Pons (tissue), 1 donor: ENCODE measurements at regions not wholly inside any gene's neighbourhood (a gene's known extent, or its start where the extent isn't known, plus 50 kb on each side); places are given as distances from the start of the nearest gene placed in this dataset.
"Not testable (repeated sequence)": the region's sequence is repeated elsewhere in the genome, so short reads cannot be mapped to it uniquely, and the experiment has no call there.

Source experiments
- DNase-seq: peaks from one replicate; pipeline ENCODE4 v3.0.0-alpha.2; 2016; ENCODE audit warnings: low spot score

DNA sequence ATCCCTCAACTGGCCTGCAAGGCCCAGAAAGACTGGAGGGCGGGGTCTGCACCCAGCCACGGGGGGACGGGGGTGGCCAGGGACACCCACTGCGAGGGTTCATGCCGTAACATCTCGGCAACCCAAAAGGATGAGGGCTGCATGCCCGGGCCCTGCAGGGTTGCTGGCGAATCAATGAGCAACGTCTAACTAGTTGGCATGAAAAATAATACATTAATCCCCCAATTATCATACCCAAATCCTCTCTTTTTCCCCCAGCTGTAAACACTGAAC is 232.2 kb downstream of the TUBA3C start:
- DNase-seq: no peak

DNA sequence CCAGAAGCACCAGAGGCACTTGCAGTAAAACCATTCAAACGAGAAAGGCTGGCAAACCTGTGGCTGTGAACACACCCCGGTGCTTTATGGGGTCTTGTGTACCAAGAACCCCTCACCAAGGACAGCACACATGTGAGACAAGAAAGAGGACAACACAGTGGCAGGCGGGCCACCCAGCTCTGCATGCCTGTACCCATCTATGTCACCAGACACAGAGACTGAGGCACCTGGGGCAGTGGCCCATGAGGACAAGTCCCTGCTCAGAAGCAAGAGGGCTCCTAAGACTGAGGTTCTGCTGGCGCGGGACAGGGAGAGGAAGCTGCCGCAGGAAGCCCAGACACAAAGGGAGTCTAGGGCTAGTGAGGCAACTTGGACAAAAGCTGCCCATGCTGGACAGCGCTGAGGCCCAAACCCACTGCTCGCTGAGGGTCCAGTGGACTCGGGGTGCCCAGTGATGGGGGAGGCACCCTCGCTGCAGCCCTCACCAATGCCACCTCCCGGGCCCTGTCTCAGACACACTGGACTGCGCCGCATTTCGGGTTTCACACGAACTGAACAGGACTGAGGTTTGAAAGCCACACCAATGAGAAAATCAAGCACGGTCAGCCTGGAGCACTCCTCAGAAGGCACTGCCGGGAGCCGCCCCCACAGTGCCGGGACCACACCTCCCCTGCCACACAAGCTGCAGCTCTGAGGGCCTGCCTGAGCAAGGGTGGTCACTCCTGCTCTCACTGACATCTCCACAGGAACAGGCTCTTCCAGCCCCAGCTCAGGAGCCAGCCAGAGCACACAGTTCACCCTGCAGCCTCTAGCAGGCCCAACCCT is 232.7 kb downstream of the TUBA3C start:
- no peak for DNase-seq

DNA sequence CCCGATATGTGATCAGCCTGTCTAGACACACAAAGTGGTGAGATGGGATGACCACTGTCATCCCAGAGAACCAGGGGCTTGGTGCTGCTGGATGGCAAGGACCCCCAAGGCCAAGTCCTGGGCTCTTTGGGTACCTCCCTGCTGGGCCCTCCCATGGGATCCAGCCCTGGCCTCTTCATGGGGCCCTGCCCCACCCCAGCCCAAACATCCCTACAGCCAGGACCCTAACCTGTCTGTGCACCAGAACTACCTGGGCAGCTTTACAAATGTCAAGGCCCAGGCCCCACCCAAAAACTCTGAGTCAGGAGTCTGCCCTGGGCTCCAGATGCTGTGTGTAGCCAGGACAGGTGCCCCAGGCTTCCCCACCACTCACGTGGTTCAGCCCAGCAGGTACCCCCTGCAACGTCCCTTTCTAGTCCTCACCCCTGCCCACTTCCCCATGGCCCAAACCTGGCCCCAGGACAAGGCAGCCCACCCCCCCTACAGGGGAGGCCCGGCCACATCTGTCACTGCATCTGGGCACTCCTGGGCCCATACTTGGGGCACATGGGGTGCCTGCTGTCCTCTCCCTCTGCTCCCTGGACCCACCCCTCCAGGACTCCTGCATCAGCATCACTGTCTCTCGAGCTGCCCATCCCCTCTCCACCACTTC is 233.5 kb downstream of the TUBA3C start:
- DNase-seq: no peak

DNA sequence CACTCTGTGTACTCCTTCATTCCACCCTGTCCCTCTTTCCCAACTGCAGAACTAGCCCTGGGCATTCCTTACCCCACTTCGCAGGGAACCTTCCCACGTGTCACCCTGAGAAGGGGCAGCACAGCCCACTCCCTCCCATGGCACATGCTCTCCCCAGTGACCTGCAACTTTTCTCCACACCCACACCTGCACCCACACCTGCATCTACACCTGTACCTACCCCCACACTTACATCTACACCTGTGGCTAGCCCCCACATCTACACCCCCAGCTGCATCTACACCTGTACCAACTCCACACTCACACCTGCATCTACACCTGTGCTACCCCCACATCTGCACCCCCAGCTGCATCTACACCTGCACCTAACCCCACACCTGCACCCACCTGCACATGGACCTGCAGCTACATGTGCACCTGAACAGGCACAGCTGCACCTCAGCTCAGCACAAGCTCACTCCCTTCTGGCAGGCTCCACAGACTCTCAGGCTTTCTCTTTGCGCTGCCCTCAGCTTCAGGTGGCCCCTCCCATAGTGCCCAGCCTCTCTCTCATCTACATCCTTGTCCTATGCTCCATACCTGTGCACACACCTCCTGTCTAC is 234.1 kb downstream of the TUBA3C start:
- DNase-seq: no peak

DNA sequence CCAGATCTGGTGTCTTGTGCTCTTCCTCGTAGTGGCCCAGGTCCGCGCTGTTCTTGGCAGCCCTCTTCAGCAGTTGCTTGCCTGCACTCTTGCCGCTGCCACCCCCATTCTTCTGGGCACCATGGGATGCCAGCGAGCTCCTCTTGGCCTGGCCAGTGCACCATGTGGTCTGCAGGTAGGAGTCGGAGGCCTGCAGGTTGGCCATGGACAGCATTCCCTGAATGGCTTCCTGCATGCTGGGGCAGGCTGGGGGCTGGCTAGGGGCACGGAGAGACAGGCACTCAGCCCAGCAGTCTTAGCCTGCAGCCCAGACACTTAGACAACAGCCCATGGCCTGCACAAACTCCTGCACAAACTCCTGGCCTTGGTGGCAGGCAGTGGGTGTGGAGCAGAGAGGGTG is 234.9 kb downstream of the TUBA3C start:
- no peak for DNase-seq

DNA sequence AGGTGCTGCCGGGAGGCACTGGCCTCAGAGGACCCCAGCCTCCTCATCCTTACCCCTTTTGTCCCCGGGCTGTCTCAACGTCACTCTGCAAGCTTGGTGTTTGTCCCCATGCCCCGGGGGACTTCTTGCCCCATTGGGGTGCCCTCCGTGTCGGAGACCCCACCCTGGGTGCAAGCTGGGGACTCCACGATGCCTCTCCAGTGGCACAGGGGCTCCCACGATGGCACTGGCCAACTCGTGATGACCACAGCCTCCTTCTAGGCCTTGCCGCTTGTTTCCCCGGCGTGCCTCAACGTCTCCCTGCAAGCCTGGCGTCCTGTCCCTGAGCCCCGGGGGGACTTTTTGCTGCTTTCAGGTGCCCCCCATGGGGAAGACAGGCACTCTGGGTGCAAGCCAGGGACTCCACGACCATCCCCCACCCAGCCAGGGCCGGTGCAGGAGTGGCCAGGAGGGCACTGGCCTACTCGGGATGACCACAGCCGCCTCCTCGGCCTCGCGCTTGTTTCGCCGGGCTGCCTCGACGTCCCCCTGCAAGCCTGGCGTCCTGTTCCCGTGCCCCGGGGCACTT is 237.0 kb downstream of the TUBA3C start:
- no peak for DNase-seq

DNA sequence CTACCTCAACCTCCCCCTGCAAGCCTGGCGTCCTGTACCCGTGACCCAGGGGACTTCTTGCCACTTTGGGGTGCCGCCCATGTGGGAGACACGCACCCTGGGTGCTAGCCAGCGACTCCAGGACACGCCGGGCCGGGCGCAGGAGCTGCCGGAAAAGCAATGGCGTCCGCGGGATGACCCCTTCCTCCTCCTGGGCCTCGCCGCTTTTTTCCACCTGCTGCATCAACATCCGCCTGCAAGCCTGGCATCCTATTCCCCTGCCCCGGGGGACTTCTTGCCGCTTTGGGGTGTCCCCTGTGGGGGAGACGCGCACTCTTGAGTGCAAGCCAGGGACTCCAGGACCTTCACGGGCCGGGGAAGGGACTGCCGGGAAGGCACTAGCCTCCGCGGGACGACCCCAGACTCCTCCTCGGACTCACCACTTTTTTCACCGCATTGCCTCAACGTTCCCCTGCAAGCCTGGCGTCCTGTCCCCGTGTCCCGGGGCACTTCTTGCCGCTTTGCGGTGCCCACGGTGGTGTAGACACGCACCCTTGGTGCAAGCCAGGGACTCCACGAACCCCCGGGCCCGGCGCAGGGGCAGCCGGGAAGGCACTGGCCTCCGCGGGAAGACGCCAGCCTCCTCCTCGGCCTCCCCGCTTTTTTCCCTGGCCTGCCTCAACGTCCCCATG is 237.8 kb downstream of the TUBA3C start:
- no peak for DNase-seq

DNA sequence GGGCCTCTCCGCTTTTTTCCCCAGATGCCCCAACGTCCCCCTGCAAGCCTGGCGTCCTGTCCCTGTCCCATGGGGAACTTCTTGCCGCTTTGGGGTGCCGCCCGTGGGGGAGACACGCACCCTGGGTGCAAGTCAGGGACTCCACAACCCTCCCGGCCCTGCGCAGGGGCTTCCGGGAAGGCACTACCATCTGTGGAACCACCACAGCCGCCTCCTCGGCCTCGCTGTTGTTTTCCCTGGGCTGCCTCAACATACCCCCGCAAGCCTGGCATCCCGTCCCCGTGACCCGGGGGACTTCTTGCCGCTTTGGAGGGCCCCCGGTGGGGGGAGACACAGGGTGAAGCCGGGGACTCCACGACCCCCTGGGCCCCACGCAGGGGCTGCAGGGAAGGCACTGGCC is 238.4 kb downstream of the TUBA3C start:
- no peak for DNase-seq

DNA sequence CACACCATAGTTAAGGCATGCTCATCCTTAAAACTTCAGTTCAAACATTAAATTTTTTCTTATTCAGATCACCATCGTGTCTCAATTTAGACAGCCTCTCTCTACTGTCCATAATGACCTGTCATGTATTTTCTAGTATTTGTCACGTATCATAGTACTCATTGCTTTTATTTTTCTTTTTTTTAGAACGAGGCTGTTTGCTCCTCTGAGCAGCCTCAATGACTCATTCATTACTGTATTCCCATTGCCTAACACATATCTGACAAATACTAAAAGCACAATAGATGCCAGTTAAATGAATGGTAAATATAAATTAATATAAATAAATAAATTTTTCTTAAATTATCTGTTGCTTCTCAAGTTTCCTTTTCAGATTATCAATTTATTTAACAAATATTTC is 245.5 kb downstream of the TUBA3C start:
- no peak for DNase-seq

DNA sequence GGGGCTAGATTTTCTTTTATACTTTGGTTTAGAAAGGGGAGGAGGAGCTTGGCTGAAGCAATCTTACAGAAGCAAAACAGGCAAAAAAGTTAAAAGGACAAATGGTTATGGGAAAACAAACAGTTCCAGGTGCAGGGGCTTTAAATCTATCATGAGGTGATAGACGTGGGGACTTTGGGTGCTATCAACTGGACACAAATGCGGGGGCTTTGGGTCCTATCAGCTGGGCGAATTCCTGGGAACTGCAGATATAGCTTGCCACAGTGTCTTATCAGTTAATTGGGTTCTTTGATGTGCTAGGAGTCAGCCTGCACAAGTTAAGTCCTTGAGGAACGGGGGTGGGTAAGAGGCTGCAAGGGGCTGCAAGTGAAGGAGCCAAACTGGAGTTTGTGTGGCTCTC is 260.6 kb downstream of the TUBA3C start:
- no peak for DNase-seq

DNA sequence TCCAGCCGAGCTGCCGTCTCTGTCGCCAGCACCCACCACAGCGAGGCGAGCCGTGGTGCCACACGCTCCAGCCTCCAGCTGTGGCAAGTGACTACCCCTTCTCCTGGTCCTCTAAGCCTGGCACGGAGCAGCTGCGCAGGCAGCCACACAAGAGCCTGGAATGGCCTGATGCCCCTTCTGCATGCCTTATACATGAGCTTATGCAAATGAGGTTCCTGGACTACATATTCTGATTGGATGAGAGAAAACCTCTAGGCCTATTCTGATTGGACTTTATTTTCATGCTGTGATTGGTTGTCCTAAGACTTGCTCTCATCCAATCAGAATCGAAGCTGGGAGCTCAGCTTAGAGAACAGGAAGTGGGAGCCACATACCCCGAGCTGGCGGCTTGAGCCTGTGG is 276.5 kb downstream of the TUBA3C start:
- not testable (repeated sequence) for DNase-seq

DNA sequence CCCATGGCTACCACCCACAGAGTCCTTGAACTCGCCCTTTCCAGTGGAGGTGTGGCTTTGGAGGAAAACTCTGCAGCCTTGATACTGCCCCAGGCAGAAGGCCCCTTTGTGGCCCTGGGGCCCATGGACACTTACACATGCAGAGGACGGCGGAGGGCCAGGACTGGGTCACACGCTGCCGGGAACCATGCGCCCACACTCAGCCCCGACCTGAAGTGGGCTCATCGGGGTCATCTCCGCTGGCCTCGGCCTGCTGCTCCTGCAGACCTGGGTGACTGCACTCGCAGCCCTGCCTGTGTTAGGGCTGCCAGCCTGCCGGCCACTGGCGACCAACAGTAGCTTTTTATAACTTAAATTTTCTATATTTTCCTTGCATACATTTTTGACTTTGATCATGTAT is 286.2 kb downstream of the TUBA3C start:
- not testable (repeated sequence) for DNase-seq

DNA sequence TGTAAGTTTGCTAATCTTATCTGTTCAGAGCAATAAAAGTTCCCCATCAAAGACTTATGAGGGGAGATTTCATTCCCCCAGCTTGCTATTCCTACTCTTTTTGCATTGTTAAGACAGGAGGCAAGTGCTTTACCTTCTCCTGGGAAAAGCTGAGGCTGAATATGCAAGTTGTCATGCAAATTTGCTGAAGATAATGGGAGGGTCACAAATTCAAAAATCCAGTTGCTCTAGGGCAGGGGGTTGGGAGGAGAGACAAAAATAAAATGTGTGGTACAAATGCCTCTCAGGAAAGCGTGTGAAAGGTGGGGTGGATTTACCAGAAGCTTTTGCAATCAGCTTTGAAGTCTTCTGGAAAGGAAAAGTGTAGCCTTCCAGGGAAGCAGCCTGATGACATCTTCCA is 290.4 kb downstream of the TUBA3C start:
- not testable (repeated sequence) for DNase-seq

DNA sequence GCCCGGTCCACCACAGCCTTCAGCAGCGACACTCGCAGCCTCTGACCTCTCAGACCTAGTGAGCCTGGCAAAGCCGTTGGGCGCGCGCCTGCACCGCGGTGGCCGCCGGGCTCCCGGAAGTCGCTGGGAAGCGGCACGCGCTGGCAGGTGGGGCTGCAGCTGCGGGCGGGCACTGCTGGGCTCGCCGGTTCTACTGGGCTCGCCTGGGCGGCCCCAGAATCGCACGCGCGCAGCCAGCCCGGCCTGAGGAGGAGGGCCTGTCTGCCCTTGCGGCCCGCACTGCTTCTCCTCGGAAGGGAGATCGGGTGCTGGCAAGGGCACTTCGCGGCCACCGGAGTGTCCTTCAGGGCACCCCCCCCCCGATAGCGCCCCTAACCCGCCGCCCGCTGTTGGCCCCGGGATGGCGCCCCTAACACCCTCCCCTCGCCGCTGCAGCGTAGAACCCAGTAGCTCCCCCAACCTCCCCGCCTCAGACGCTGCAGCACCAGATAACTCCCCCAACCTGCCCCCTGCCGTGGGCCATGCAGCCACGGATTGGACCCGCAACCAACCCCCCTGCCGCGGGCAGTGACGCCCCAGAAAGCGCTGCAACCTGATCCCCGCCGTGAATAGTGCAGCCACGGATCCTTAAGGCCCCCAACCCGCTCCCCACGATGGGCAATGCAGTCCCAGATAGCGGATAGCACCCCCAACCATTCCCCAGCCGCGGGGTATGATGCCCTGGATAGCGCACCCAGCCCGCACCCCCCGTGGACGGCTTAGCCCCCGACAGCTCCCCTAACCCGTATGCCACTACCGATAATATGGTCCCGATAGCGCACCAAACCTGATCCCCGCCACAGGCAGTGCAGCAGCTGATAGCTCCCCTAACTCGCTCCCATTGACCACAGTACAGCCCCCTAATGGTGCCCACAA is 306.5 kb downstream of the TUBA3C start:
- DNase-seq: not testable (repeated sequence)

DNA sequence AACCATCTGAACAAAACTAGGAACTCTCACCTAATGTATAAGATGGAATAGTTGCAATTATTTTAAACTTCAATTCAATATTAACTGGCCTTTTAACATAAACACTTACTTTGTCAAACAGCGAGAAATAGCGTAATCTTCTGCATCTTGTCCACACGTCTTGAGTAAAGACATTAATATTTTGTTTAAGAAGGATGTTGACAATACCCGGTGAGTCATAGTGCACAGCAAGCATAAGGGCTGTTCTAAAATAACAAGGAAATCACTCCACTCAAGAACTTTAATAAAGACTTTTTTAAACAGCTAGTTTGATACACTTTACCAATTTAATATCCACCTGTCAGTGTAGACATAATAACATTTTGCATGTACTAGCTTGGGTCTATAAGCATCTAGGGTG is 311.1 kb downstream of the TUBA3C start:
- DNase-seq: not testable (repeated sequence)

DNA sequence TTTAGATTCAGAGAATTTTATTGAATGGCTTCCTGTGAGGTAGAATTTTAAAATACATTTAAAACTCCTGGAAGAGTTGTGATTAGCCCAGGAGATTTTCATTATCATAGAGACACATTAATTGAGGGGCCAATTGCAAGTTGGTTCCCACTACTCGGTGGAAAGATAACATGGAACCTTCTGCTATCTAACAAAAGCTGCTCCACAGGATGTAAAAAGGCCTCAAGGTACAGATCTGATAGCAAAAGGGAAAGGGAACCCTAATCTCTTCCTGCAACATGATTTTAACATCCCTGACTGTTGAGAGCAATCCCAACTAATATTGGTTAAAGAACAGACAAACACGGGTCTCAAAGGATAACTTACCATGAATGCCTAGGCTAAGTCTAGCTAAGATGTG is 312.3 kb downstream of the TUBA3C start:
- not testable (repeated sequence) for DNase-seq

DNA sequence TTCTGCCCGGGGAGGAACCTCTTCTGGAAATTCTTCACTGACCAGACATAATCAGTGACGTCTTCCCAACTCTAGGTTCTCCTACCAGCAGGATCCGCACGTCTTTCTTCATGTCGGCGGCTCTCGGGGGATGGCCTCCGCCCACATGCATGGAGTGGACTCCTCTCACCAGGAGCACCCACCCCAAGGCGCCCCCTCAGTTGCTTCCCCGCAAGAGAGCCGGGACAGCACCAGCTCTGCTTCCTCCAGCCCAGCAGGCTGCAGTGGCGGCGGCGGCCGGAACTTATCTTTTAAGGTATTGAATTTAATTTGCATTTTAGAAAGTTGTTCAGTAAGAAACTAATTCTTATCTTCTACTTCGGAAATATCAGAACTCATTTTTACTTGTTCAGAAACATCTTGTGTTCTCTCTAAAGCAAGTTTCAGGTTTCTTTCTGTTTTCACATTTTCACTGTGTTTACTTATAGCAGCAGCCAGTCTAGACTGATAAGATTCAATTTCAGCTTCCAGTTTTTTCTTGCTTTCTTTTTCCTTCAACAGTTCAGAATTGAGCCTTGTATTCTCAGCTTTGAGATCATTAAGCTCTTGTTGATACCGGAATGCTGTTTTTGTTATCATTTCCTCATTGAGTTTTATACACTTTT is 343.5 kb downstream of the TUBA3C start:
- DNase-seq: not testable (repeated sequence)

DNA sequence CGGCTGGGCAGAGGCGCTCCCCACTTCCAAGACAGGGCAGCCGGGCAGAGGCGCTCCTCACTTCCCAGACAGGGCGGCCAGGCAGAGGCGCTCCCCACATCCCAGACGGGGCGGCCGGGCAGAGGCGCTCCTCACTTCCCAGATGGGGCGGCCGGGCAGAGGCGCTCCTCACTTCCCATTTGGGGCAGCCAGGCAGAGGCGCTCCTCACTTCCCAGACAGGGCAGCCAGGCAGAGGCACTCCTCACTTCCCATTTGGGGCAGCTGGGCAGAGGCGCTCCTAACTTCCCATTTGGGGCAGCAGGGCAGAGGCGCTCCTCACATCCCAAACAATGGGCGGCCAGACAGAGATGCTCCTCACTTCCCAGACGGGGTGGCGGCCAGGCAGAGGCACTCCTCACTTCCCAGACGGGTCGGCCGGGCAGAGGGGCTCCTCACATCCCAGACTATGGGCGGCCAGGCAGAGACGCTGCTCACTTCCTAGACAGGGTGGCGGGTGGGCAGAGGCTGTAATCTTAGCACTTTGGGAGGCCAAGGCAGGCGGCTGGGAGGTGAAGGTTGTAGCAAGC is 344.4 kb downstream of the TUBA3C start:
- not testable (repeated sequence) for DNase-seq

DNA sequence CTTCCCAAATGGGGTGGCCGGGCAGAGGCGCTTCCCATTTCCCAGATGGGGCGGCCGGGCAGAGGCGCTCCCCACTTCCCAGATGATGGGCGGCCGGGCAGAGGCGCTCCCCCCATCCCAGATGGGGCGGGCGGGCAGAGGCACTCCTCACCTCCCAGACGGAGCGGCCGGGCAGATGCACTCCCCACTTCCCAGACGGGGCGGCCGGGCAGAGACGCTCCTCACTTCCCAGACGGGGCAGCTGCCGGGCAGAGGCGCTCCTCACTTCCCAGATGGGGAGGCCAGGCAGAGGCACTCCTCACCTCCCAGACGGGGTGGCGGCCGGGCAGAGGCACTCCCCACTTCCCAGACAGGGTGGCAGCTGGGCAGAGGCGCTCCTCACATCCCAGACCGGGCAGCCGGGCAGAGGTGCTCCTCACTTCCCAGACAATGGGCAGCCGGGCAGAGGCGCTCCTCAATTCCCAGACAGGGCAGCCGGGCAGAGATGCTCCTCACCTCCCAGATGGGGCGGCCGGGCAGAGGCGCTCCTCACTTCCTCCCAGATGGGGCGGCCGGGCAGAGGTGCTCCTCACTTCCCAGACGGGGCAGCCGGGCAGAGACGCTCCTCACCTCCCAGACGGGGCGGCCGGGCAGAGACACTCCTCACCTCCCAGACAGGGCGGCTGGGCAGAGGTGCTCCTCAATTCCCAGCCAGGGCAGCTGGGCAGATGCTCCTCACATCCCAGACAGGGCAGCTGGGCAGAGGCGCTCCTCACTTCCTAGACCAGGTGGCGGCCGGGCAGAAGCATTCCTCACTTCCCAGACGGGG is 345.0 kb downstream of the TUBA3C start:
- DNase-seq: not testable (repeated sequence)

DNA sequence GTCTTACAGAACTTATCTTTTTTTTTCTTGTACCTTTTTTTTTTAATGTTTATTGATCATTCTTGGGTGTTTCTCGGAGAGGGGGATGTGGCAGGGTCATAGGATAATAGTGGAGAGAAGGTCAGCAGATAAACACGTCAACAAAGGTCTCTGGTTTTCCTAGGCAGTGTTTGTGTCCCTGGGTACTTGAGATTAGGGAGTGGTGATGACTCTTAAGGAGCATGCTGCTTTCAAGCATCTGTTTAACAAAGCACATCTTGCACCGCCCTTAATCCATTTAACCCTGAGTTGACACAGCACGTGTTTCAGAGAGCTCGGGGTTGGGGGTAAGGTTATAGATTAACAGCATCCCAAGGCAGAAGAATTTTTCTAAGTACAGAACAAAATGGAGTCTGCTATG is 345.9 kb downstream of the TUBA3C start:
- DNase-seq: not testable (repeated sequence)
